Progenitor cell of endocrine pancreas (in vitro differentiated cells): ENCODE measurements at regions not wholly inside any gene's neighbourhood (a gene's known extent, or its start where the extent isn't known, plus 50 kb on each side); places are given as distances from the start of the nearest gene placed in this dataset.
A peak's percentile ranks its signal among the peaks of the same experiment; 100 is the strongest.
"Not testable (repeated sequence)": the region's sequence is repeated elsewhere in the genome, so short reads cannot be mapped to it uniquely, and the experiment has no call there.

Experiments
- DNase-seq: peaks from one replicate; pipeline ENCODE4 v3.0.0; 2021; ENCODE audit warnings: low spot score; ENCODE audit not compliant: unreplicated experiment
- H3K27ac Mint-ChIP-seq: 2 replicates; pipeline ENCODE4 v1.8.0; 2021; ENCODE audit warnings: mild to moderate bottlenecking, moderate library complexity, mixed read lengths
- H3K27me3 Mint-ChIP-seq: 2 replicates; pipeline ENCODE4 v1.8.0; 2021; ENCODE audit warnings: mixed read lengths
- H3K36me3 Mint-ChIP-seq: 2 replicates; pipeline ENCODE4 v1.8.0; 2022; ENCODE audit warnings: mixed read lengths; ENCODE audit not compliant: insufficient read depth
- H3K4me1 Mint-ChIP-seq: 2 replicates; pipeline ENCODE4 v1.8.0; 2021; ENCODE audit warnings: low read depth, mixed read lengths
- H3K4me3 Mint-ChIP-seq: 2 replicates; pipeline ENCODE4 v1.8.0; 2021; ENCODE audit warnings: low read depth, mild to moderate bottlenecking, moderate library complexity, mixed read lengths
- H3K9me3 Mint-ChIP-seq: 2 replicates; pipeline ENCODE4 v1.8.0; 2021; ENCODE audit warnings: low read depth, mixed read lengths
- TF ChIP-seq, protein P1 (sequence below): fragments of 200-600 bp; sonication (generic); IDR thresholded peaks from one replicate; pipeline ENCODE4 v1.5.0; 2021; ENCODE audit warnings: antibody characterized with exemption, mild to moderate bottlenecking; ENCODE audit not compliant: unreplicated experiment

DNA sequence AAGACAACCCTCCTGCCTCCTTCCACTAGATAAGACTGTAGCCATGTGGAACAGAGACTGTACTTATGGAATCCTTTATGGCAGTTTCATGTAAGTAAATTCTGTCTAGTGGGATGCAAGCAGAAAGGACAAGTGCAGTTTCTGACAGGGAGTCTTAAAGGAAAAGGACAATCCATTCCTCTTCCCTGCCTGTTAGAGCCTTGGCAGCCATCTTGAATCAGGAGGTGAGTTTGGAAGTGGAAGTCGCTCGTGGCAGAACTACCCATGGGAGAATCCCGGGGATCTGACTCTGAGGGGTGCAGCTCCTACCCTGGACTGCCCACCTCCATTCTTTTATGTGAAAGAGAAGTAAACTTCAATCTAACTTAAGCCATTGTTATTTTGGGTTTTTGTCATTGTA lies 61.4 kb upstream of the AKAP12 start:
- DNase-seq = no peak
- peaks cover 18% of the 10 kb centered on the region for H3K27me3 Mint-ChIP-seq
- no peaks in the 10 kb centered on the region for H3K9me3 Mint-ChIP-seq
- H3K36me3 Mint-ChIP-seq = no peaks in the 10 kb centered on the region
- no peak overlapping the region for H3K27ac Mint-ChIP-seq
- no peak overlapping the region for H3K4me3 Mint-ChIP-seq
- TF ChIP-seq, protein P1, sequence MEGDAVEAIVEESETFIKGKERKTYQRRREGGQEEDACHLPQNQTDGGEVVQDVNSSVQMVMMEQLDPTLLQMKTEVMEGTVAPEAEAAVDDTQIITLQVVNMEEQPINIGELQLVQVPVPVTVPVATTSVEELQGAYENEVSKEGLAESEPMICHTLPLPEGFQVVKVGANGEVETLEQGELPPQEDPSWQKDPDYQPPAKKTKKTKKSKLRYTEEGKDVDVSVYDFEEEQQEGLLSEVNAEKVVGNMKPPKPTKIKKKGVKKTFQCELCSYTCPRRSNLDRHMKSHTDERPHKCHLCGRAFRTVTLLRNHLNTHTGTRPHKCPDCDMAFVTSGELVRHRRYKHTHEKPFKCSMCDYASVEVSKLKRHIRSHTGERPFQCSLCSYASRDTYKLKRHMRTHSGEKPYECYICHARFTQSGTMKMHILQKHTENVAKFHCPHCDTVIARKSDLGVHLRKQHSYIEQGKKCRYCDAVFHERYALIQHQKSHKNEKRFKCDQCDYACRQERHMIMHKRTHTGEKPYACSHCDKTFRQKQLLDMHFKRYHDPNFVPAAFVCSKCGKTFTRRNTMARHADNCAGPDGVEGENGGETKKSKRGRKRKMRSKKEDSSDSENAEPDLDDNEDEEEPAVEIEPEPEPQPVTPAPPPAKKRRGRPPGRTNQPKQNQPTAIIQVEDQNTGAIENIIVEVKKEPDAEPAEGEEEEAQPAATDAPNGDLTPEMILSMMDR = no peak
- H3K4me1 Mint-ChIP-seq = peaks cover 3% of the 10 kb centered on the region

DNA sequence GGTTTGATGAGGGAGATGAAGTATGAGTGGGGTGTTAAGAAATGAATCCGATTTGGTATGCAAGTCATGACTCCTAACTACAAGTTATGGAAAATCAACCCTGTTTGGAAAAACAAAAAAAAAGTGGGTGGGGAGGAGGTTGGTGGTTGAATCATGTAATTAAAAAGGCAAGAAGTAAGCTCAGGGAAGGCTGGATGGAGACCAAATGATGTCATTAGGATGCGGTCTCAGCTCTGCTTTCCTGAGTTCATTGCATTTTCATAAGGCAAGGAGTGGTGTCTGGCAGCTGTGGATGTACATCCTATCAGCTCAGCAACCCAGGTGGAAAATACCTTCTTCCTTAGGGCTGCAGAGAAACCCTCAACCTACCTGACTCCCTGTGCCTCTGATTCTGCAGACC lies 60.4 kb upstream of the AKAP12 start:
- Mint-ChIP-seq H3K4me3 (no peak overlapping the region), H3K27ac (no peak overlapping the region), H3K27me3 (peaks cover 18% of the 10 kb centered on the region), H3K9me3 (peaks cover 5% of the 10 kb centered on the region), H3K36me3 (no peaks in the 10 kb centered on the region), H3K4me1 (peaks cover 3% of the 10 kb centered on the region)
- TF ChIP-seq, protein P1 = no peak
- no peak for DNase-seq

DNA sequence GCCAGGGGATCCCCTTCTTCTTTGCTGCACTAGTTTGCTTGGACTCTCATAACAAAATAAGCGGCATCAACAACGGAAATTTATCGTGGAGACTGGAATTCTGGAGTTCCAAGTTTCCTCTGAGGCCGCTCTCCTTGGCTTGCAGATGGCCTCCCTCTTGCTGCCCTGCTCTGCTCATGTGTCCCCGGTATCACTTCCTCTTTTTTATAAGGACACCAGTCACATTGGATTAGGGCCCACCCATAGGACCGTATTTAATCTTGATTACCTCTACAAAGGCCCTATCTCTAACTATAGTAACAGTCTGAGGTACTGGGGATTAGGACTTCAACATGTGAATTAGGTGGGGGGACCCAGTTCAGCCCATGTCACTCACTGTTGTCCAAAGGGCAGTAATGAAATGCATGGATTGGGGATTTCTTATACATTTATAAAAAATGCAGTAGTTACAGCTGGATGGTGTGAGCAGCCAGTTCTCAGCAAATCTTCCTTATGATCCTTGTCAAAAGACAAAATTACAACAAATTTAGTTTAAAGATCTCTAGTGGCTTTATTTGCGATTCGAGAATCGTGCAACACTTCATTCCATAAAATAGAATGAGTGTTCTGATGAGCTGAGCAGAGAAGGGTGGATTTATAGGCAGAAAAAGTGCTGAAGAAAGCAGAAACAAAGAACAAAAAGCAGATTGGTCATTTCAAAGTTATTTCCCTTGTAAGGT lies 59.3 kb upstream of the AKAP12 start:
- peaks cover 5% of the 10 kb centered on the region for H3K9me3 Mint-ChIP-seq
- no peaks in the 10 kb centered on the region for H3K36me3 Mint-ChIP-seq
- H3K4me3 Mint-ChIP-seq = no peak overlapping the region
- H3K27me3 Mint-ChIP-seq = peaks cover 14% of the 10 kb centered on the region
- H3K27ac Mint-ChIP-seq = no peak overlapping the region
- no peak for DNase-seq
- TF ChIP-seq, protein P1 = no peak
- peaks cover 3% of the 10 kb centered on the region for H3K4me1 Mint-ChIP-seq

DNA sequence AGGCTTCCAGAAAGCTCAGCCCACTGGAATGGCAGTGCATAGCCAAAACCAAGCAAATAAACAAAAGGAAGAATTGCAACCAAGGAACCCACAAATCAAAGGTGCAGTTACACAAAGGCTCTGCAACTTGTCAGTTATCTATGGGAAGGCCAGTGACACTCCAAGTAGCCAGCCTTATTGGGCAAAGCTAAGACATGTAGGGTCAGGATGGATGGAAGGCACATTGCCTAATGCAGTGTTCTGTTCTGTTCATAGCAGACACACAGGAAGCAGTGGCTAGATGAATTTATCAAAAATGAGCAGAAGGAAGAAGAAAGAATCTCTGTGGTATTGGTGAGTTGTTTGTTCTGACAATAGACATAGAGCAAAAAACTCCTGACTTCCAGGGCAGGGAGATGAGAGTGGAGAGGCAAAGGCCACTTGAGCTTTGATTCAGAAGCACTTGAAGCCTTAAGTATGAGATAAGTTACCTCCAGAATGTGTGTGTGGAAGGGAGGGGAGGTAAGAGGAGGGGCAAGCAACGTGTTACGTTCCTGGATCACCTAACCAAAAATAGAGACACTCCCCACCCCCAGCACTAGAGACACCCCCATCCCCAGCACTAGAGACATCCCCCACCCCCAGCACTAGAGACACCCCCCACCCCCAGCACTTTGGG lies 57.9 kb upstream of the AKAP12 start:
- no peaks in the 10 kb centered on the region for H3K36me3 Mint-ChIP-seq
- peak overlapping the region; percentile 9 for H3K27ac Mint-ChIP-seq
- DNase-seq = no peak
- TF ChIP-seq, protein P1 = no peak
- H3K4me3 Mint-ChIP-seq = no peak overlapping the region
- peaks cover 5% of the 10 kb centered on the region for H3K9me3 Mint-ChIP-seq
- H3K27me3 Mint-ChIP-seq = peaks cover 6% of the 10 kb centered on the region
- peaks cover 8% of the 10 kb centered on the region for H3K4me1 Mint-ChIP-seq

DNA sequence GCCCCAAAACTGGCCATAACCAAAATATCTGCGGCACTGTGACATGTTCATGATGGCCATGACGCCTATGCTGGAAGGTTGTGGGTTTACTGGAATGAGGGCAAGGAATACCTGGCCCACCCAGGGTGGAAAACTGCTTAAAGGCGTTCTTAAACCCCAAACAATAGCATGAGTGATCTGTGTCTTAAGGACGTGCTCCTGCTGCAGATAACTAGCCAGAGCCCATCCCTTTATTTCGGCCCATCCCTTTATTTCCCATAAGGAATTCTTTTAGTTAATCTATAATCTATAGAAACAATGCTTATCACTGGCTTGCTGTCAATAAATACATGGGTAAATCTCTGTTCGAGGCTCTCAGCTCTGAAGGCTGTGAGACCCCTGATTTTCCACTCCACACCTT lies 56.8 kb upstream of the AKAP12 start:
- not testable (repeated sequence) for H3K27ac Mint-ChIP-seq, DNase-seq, H3K36me3 Mint-ChIP-seq, H3K4me3 Mint-ChIP-seq, H3K9me3 Mint-ChIP-seq, H3K27me3 Mint-ChIP-seq
- H3K4me1 Mint-ChIP-seq = peaks cover 11% of the 10 kb centered on the region

DNA sequence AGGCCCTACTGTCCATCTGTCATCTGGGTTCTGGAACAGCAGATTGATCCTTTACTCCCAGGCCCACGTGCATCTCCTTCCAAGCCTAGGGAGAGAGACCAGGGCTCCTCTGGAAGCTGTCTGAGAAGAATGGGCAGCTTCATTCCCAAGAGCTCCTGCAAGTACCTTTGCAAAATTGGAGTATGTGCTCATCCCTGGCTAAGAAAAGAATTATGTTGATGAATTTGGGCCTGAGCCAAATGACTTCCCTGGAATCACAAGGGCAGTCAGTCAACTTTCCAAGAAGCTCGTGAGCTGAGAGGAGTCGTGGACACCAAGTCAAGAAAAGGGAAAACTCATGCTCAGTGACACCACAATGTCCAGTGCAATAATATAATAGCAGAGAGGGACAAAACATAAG lies 54.6 kb upstream of the AKAP12 start:
- Mint-ChIP-seq H3K4me3 (no peak overlapping the region), H3K4me1 (peaks cover 11% of the 10 kb centered on the region), H3K27ac (no peak overlapping the region), H3K27me3 (peaks cover 3% of the 10 kb centered on the region), H3K36me3 (no peaks in the 10 kb centered on the region), H3K9me3 (peaks cover 5% of the 10 kb centered on the region)
- no peak for DNase-seq
- TF ChIP-seq, protein P1 = no peak
